ENCODE measurements at regions not wholly inside any gene's neighbourhood (a gene's known extent, or its start where the extent isn't known, plus 50 kb on each side); places are given as distances from the start of the nearest gene placed in this dataset.

DNA sequence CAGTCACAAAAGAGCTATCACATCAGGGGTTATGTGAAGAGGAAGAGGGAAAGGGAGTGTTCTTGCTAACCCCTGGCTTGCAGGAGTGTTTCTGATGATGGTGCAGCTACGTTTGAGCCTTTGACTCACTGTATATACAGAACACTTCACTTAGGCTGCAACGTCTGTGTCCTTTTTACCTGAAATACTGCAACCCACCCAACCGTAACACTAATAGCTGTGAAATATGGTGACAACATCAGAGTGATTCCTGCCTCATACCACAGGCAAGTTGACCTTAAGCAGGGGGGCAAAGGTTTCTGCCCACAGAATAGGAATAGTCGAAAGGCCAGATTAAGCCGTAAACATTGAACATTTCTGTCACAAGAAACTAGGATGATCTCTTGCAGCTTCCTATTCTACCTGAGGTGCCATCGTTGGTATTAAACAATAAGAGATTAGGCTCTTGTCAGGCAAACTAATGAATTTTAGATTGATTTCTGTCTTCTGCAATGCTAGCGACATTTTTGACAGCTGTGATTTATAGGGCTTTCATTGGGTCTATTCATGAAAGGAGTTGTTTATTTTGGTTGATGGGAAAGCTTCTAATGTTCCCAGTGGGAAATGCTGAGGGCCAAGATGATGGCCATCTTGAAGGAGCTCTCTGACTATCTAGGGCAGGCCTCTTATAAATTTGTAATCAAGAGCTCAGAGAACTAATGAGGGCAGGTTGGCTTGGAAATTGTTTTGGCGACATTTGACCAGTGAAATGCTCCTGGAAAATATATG, 316.8 kb downstream of the PIK3C3 start:
- DNase-seq: no peak

DNA sequence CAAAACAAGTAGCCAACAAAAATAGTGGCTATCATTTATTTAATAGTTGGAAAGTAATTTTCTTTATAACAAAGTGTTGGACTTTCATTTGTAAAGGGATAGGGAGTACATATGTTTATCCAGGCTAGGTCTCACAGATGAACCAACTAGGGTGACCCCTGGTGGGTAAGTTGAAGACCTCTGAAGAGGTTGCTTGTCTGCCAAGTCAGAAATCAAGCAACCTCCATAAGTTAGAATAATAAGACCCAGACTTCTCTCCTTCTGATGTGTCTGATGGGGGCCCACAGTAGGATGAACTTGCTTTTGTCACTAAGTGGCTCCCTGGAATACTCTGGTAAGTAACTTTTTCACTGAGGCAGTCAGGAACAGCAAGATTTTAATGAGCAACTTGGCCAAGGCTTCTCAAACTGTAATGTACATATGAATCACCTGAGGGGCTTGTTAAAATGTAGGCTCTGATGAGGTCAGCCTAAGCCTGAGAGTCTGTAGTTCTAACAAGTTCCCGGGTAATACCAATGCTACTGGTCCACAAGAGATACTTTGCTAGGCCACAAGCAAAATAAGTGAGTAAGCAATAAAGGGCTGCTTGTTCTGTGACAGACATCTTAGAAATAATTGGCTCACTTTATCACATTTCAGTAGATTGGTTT, 319.6 kb downstream of the PIK3C3 start:
- DNase-seq: peak; percentile 11 to 31 (median 22)

DNA sequence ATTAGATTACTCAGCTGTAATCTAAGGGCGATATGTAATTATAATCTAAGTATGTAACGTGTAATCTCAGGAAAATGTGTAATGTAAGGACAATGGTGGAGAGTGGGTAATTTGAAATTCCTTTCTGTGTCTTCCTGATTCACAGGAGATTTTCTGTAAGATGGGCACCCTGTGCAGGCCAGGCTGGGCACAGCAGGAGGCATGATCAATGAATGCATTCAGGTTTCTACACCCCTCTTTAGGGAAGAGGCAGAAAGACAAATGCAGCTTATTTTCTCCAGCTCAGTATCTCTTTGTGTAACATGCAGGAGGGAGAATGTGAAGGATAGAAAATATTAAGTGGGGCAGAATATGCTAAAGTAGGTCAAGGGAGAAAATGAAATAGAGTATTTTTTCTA, 320.1 kb downstream of the PIK3C3 start:
- no peak for DNase-seq

DNA sequence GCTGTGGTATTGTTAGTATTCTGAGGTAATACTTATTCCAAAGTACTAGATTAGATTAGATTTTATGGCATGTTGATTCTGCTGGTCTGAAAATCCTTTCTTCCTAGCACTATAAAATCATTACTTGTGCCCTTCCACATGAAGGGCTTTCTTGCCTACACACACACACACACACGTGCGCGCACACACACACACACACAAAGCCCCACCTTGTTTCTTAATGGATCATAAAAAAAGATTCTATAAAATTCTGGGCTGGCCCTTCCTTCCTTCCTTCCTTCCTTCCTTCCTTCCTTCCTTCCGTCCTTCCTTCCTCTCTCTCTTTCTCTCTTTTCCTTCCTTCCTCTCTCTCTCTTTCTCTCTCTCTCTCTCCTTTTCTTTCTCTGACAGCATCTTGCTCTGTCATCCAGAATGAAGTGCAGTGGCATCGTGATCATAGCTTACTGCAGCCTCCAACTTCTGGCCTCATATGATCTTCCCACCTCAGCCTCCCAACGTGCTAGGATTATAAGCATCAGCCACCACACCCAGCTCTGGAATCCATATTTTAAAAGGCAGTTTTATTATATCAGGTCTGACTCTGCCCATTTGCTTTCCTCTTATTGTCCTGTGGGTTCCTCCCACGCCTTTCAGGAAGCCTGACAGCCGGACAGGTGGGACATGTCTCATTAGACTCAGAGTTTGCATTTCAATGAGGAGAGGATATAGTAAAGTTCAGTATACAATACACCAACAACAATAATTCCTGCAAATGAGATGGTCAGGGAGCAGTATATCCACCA, 321.1 kb downstream of the PIK3C3 start:
- no peak for DNase-seq

DNA sequence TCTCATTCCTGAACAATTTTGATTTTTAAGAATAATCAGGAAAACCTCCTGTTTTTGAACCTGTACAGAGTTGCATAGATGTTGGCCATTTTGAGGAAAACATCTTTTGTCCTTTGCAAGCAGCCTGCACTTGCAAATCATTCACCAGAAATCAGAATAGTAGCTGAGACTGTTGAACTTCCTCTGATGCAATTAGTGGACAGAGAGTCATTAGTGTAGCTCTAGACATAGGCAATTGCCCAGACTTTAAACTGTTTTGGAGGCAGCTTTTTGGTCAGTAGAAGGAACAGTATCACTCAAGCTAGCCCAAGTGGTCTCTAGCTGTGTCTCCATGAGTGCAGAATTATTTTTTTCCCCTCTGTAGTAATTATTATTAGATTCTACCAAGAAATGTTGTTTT, 326.1 kb downstream of the PIK3C3 start:
- no peak for DNase-seq

DNA sequence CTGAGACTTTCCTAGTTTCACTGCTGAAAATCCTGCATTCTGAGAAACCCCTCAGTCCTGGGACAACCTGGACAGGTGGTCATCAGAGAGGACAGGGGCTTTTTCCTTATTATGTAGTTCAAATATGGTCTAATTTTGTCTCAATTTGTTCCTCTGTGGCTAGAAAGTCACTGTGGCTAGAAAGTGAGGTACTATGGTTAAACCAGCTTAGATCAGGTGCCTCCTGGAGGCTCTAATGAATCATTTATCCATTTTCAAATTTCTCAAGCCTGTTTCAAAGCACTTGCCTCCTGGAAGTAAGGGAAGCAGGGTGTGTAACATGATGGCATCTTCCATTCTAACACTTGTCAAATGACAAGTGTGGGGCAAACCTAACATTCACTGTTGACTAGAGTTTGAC, 326.8 kb downstream of the PIK3C3 start:
- DNase-seq: no peak

DNA sequence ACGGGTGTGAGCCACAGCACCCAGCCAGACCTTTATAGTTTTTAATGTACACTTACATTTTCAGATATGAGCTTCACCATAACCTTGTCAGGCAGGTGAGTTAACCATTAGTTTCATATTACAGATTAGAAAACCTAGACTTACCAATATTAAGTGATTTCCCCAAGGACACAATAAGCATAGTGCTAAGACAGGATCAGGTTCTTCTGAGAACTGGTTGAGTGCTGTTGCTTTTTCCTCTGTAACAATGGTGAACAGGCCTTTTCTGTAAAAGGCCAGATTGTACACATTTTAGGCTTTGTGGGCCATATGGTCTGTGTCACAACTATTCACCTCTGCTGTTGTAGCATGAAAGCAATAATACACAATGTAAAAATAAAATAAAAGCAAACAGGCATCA, 332.0 kb downstream of the PIK3C3 start:
- no peak for DNase-seq

DNA sequence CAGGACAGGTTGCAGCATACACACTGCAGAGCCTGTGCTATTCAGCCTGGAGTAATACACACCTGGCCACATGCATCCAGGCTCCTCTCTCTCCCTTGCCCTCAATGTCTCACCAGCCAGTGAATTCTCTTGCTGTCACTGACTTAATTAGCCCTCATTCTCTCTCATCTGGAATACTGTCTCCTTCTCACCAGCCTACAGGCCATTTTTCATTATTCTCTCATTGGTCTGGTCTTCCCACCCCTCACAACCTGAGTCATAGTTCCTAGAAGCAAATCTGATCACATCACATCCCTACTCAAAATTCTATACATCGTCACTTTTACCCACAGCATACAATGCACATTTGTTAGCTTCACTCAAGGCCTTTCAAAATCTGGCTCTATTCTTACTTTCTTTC, 333.1 kb downstream of the PIK3C3 start:
- no peak for DNase-seq

DNA sequence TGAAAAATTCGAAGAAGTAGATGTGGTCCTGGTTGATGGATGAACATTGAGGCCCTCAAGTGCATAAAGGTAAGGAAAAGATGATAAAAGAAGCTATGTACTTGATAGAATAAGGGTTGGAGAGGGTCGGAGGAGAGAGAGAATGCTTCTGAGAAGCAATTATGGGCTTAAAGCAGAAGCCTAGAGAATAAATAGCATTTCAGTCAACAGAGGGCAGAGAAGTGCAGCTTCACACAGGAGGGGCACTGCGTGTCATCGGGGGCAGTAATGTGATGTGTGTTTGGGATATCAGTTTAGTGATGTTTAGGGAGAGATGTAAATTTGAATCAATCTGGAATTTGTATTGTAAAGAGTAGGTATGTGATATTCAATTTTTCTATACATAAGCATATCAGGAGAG, 334.5 kb downstream of the PIK3C3 start:
- DNase-seq: no peak

DNA sequence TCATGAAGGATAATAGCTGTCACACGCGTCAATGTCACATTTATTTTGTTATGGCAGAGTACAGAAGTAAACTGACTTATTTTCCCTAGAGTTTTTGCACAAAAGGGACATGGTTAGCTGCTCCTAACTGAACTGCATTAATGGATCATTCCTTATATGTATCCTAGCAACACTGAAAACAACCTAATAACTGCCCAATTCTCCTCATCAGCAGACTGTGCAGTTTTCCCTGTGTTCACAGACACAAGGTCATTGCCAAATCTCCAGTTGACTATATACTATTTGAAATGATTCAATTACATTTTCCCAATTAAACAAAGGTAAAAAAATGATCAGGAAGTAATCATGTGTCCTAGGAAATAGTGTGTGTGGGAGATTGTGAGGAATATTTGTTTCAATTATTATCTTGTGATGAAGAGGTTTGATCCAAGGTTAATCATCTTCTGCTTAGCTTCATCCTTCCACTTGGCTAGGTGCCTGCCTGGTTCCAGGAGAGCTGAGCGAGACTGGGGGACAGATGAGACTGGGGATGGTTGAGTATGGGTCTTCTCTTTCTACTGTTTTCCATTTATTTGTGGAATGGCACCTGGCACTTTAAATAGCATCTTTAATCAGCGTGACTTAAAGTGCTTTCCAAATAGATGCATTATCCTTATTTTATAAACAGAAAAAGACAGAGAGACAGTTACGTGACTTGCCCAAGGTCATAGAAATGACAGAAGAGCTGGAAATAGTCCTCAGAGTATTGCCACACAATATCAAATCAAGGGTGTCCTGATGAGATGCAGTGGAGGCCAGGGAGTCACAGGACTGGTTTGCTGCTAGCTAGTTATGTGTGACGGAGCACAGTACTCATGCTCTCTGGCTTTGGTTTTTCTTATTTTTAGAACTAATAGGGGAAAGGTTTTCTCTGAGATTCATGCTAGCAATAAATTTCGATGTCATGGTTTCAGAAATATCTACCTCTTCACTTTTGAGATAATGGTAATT, 335.6 kb downstream of the PIK3C3 start:
- no peak for DNase-seq

DNA sequence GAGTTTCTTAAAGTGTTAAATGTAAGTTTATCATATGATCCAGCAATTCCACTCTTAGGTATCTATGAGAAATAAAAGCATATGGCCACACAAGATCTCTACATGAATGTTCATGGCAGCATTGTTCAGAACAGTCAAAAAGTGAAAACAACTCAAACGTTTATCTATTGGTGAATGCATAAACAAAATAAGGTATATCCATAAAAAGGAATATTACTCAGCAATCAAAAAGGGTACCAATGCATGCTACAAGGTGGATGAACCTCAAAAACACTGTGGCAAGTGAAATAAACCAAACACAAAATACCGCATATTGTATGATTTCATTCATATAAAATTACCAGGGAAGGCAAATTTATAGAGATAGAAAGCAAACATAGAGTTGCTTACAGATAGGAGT, 337.6 kb downstream of the PIK3C3 start:
- no peak for DNase-seq

DNA sequence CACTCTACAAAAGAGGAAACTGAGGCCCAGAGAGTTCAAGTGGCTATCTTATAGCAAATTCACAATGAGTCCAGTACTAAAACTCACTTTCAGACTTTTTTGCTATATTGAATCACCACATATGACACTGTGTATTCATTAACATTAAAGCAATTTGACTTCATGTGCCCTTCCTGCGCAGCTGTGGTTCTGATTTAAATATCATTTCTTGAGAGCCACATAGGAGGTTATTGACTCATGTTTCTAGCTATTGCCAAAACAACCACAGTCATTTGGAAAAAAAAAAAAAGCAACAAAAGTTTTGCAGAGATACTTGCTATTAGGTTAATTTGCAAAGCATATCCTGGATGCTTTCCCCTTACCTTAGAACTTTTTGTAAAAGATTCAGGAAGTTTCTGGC, 341.2 kb downstream of the PIK3C3 start:
- DNase-seq: no peak

DNA sequence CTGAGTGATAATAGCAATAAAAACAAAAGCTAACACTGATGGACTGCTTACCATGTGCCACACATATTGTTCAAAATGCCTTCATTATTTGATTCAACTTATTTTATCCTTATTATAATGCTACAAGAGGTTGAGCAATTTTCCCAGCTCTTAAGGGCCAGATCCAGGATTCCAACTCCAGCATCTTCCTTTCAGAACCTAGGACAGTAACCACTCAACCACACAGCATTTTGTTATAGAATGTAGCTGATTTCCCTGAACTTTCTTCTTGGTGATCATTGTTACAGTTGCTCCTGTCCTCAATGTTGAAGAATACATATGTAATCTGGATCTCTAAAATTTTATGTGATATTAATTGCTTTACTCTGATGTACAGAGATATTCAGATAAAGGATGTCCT, 341.7 kb downstream of the PIK3C3 start:
- no peak for DNase-seq

DNA sequence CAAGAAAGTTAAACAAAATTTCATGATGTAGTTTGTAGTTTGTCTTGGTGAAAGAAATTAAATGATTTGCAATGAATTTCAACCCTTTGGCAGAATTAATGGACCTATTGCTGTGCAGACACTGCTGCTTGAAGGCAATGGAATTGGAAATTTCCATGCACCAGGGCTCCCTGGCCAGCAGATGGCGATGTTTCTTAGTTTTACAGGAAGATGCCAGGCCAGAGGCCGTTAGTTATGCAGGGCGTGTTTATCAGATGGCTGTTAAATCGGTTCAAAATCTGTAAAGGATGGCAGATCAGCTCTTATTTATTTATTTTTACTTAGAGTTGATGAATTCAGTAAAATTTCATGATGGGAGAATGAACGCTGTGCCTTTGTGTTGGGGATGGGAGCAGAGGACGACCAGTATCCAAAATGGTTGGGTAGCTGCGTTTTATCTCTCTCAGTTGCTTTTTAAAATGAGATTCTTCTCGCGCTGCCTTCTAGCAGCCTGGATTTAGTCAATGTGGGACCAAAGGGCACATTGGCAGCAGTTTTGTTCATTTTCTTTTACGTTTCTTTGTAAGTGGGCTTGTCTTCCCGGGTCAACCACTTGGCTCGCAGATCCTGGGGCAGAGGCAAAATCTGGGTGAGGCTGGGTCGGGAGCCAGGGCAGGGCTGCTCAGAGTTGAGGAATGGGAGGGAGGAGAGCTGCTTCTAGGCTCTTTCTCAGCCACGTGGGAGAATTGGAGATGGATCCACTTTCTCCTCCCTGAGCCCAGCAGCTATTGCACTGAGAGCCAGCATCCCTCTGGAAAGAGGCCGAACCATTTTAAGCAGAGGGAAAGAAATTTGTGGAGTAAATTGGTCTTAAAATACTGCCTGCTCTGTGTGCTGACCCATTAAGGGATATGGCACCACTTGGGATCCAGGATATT, 344.0 kb downstream of the PIK3C3 start:
- peak; percentile 65 to 79 (median 75) for DNase-seq

DNA sequence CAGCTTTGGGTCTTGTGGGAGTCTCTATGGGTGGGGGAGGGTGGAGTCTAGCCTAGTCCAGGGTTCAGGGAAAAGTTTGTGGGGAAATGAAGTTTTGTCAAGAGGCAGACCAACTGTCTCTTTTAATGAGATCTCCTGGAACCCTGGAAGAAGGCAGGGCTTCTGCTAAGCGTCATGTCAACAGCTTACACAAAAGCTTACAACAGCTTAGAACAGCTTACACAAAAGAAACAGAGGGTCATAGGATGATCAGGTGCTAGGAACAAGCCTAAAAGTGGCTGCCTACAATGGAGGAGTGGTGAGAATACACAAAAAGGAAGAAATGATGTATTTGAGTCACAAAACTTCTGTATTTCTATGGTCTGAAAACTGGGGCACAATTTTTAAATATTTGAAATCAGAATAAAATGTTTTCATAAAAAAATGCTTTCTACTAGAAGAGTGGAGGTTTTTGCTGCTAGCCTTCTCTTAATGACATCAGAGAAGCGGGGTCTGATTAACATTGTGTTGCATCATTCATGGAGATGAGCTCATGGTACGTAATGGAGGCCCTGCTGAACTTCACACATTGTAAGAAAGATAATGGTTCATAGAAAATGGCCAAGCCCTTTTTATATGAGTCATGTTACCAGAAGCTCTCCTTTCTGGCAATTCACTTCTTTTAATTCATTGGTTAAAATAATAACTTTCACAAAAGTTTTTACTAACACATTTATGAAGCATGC, 351.0 kb downstream of the PIK3C3 start:
- DNase-seq: peak in 2 of 3 donors; percentile 21 to 30

DNA sequence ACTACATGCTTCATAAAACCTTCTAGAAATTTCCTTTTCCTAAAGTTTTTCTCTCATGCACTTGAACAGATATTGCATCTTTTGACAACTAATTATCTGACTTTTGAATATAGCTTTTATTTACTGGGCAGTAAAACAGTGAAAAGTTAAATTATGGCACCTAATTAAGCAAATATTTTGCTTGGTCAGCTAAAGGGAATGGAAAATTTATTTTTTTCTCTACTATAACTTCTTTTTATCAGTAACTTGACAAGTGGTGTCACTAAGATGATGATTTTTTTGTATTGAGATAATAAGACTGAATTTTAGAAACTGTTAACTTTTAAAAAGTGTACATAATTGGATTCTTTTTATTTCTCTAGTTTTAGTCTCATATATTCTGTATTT, 351.6 kb downstream of the PIK3C3 start:
- DNase-seq: no peak

DNA sequence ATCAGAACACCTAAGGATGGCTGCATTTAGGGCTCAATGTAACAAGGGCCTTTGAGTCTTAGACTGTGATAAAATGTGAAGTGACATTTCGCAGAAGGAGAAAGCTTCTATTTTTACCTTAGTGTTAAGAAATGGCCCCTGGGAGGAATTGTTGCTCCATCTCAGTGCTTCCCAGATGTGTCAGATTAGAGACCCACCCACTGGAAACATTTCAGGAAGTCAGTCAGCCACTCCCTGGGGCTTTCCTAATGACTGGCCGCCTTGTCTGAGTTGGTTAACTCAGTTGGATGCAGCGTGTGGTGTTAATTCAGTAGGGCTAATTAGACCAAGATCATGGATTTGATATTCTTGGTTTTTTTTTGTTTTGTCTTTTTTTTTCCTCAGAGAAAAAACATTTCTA, 355.9 kb downstream of the PIK3C3 start:
- DNase-seq: peak; percentile 69 to 83 (median 74)

DNA sequence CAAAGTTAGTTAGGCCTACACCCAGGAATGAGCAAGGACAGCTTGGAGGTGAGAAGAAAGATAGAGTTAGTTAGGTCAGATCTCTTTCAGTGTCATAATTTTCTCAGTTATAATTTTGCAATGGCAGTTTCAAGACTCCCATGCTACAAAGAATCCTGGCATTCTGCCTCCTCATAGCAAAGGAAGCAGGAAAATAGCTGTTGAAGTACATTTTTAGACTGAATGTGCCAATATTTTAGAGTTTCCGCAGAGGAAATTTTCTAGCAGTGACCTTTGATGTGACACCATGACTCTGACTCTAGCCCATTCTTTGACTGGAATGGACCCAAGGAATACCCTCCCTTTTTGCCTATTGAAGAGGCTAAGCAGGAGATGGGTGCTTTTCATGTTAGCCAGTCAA, 371.7 kb downstream of the PIK3C3 start:
- DNase-seq: no peak

DNA sequence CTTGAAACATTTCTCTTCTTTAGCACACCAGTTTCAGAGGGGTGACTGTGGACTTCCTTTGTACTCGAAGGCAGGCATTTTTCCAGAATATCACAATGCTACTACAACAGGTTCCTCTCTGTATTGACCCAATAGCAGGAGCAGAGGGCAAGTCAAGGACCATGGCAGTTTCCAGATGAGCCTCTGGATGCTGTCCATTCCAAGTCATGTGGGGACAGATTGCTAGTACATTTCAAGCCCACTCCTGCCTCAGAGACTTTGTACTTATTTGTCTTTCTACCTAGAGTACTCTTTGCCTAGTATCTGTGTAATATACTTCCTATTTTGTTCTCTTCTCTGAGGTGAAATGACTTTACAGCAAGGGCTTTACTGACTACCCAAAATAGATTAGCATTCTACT, 373.9 kb downstream of the PIK3C3 start:
- DNase-seq: no peak

DNA sequence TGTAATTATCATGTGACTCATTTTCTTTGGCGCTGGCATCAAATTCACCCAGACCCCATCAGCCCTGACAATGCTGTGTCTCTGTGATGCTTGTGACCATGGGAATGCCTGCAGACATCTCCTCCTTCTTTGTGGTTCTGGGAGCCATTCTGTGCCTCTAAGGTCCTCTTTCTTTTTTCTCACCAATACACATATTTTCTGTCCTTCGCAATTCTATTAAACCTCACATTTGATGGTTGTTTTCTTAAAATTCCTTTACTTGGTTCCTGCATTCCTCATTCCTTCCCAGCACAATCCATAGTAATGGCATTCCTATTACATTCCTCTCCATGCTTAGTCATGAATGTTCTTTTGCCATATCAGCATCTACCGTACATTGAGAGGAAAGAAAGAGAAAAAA, 375.3 kb downstream of the PIK3C3 start:
- DNase-seq: no peak

DNA sequence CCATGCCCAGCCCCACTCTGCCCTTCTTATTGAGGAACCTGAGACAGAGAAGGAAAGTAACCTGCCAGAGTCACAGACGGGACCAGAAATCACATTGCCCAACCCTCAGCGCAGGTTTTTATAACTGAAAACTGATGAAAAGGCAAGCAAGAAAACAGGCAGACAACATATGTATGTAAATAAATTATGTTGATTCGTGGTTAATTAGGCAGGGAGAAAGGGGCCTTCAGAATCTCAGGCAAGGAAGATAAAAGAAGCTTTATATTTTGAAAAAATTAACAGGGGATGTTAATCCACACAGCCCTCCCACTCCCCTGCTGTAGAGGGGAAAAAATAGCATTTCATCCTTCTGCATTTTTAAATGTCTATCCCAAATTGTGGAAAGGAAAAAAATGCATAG, 378.5 kb downstream of the PIK3C3 start:
- no peak for DNase-seq

Measured in suppressor macrophage treated with lipopolysaccharide for 1 hour (primary cell).